ENCODE measurements at regions not wholly inside any gene's neighbourhood (a gene's known extent, or its start where the extent isn't known, plus 50 kb on each side); places are given as distances from the start of the nearest gene placed in this dataset.

- Histone ChIP-seq H4K20me1 (replicated peaks; ENCODE audit: control insufficient read depth, extremely low read depth, insufficient read depth, low read length) (no peaks in the 10 kb centered on the region), H3K9me3 (replicated peaks; ENCODE audit: control insufficient read depth, insufficient read depth, low read length) (no peaks in the 10 kb centered on the region), H3K4me2 (ENCODE audit: insufficient read depth, low read length) (no peak overlapping the region), H3K4me3 (replicated peaks in 1 of 3; ENCODE audit: insufficient read depth in 1 of 3, low read depth in 1 of 3, low read length in 3 of 3) (no peak overlapping the region), H3K27ac (ENCODE audit: insufficient read depth, low read depth, low read length) (no peak overlapping the region), H3K27me3 (ENCODE audit: control insufficient read depth in 2 of 2, insufficient read depth in 2 of 2, low read length in 2 of 2) (no peaks in the 10 kb centered on the region), H3K9ac (replicated peaks; ENCODE audit: extremely low read depth, insufficient read depth, low read length) (no peak overlapping the region), H3K79me2 (ENCODE audit: control insufficient read depth, insufficient read depth, low read length) (no peaks in the 10 kb centered on the region), H3K9me1 (replicated peaks; ENCODE audit: control insufficient read depth, extremely low read depth, insufficient read depth, low read length) (no peaks in the 10 kb centered on the region), H3K4me1 (ENCODE audit: control insufficient read depth, extremely low read depth, insufficient read depth, low read length) (no peaks in the 10 kb centered on the region), H2AFZ (ENCODE audit: low read depth, low read length) (no peak overlapping the region), H3K36me3 (ENCODE audit: control insufficient read depth in 2 of 2, extremely low read depth in 1 of 2, insufficient read depth in 2 of 2, low read length in 2 of 2) (no peaks in the 10 kb centered on the region)
- CTCF ChIA-PET: no interaction called here
- intact Hi-C loops (cut with micrococcal nuclease): no loop called here
- FAIRE-seq: no peak
- dilution Hi-C loops (cut with MboI; ENCODE audit: extremely low pct_ligation_motif_present, low sequenced_read_pairs): no loop called here
- TF ChIP-seq CTCF (IDR thresholded peaks at IDR 0.05; ENCODE audit: extremely low read depth in 1 of 2, insufficient read depth in 1 of 2, low read depth in 1 of 2, low read length in 2 of 2) (no peak), EZH2 (IDR thresholded peaks at IDR 0.05; ENCODE audit: borderline replicate concordance, low read depth, low read length, severe bottlenecking) (no peak), MAX (IDR thresholded peaks at IDR 0.05; ENCODE audit: insufficient read depth, insufficient read length) (no peak), JUN (IDR thresholded peaks at IDR 0.05; ENCODE audit: borderline replicate concordance, insufficient read depth, insufficient read length, low read depth) (no peak), MYC (IDR thresholded peaks at IDR 0.05; ENCODE audit: low read depth, low read length) (no peak), POLR2A (IDR thresholded peaks at IDR 0.05; ENCODE audit: low read depth, low read length) (no peak), POLR2AphosphoS5 (IDR thresholded peaks at IDR 0.05; ENCODE audit: insufficient read depth, low read depth, low read length) (no peak), FOS (IDR thresholded peaks at IDR 0.05; ENCODE audit: borderline replicate concordance, insufficient read depth, low read length) (no peak), GATA2 (IDR thresholded peaks at IDR 0.05; ENCODE audit: insufficient read depth, insufficient read length, low read depth, low read length) (no peak)
- POLR2A ChIA-PET: no interaction called here
- DNase-seq (ENCODE audit: low read depth, low spot score): no peak
- BruUV-seq (replicated peaks): no TSS peak
Observed at GRCh38 chr12:107360482-107360881, 267.1 kb upstream of the CRY1 start.
